Esophagus muscularis mucosa (tissue), 4 donors: ENCODE measurements at regions not wholly inside any gene's neighbourhood (a gene's known extent, or its start where the extent isn't known, plus 50 kb on each side); places are given as distances from the start of the nearest gene placed in this dataset.

Source experiments
- EP300 ChIP-seq: sonication (generic); formaldehyde crosslinking; IDR thresholded peaks from one replicate; pipeline ENCODE4 v1.6.1; 2017; ENCODE audit warnings: antibody characterized with exemption
- POLR2A ChIP-seq: fragments of 450-650 bp; IDR thresholded peaks from one replicate; pipeline ENCODE4 v1.6.1; 2017; ENCODE audit warnings: antibody characterized with exemption, moderate library complexity, mild to moderate bottlenecking, low read depth
- POLR2AphosphoS5 ChIP-seq, 2 donors: sonication (generic); formaldehyde crosslinking; IDR thresholded peaks; one replicate each; pipeline ENCODE4 v1.6.1; 2017; ENCODE audit warnings: antibody characterized with exemption in 2 of 2
- TF ChIP-seq, protein P1 (sequence below), 3 experiments: fragments of 200-600 bp in 2 of 3; fragments of 450-650 bp in 1 of 3; sonication (generic) in 2 of 3; IDR thresholded peaks; one replicate each; pipeline ENCODE4 v1.5.1; 2017 to 2019; ENCODE audit warnings: antibody characterized with exemption in 3 of 3, mild to moderate bottlenecking in 2 of 3, moderate library complexity in 1 of 3

DNA sequence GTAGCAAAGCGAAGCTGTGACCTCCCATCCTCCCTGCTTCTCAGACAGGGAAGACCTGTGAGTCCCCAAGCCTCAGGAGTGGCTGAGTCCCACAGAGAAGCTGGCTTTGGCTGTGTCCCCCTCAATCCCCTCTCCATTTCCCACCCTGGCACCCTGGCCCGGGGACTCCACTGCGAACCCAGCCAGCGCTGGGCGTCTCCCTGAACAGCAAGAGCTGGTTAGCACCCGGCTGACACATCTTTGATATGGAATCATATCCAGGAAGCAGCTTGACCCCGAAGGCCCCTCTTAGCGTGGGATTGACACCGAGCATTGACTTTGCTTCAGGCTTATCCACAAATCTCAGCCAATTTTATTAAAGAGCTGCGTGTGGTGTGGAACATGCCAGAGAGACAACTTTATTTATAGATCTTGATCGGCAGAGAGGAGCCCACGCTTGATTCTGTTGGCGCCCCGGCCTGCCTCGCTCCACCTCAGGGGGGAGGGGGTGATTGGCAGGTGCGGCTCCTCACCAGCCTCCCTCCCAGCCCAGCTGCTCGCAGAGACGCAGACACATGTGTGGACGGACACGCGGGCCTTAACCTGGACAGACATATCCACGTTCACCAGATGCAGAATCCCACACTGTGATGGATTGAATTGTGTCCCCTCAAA is 120.7 kb upstream of the MVB12B start:
- TF ChIP-seq, protein P1, sequence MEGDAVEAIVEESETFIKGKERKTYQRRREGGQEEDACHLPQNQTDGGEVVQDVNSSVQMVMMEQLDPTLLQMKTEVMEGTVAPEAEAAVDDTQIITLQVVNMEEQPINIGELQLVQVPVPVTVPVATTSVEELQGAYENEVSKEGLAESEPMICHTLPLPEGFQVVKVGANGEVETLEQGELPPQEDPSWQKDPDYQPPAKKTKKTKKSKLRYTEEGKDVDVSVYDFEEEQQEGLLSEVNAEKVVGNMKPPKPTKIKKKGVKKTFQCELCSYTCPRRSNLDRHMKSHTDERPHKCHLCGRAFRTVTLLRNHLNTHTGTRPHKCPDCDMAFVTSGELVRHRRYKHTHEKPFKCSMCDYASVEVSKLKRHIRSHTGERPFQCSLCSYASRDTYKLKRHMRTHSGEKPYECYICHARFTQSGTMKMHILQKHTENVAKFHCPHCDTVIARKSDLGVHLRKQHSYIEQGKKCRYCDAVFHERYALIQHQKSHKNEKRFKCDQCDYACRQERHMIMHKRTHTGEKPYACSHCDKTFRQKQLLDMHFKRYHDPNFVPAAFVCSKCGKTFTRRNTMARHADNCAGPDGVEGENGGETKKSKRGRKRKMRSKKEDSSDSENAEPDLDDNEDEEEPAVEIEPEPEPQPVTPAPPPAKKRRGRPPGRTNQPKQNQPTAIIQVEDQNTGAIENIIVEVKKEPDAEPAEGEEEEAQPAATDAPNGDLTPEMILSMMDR (IDR thresholded peaks at IDR 0.05) = no peak
- TF ChIP-seq POLR2AphosphoS5 (IDR thresholded peaks at IDR 0.05) (no peak), POLR2A (no peak), EP300 (no peak)
